H1 (cell line): ENCODE measurements at regions not wholly inside any gene's neighbourhood (a gene's known extent, or its start where the extent isn't known, plus 50 kb on each side); places are given as distances from the start of the nearest gene placed in this dataset.

Source experiments
- BCL11A ChIP-seq, 2 experiments: IDR thresholded peaks; one replicate each; pipeline ENCODE4 v1.6.1; 2011; ENCODE audit warnings: low read depth in 2 of 2, low read length in 2 of 2, mild to moderate bottlenecking in 2 of 2
- EZH2 ChIP-seq: fragments of 200-600 bp; sonication (generic); IDR thresholded peaks from 2 replicates; pipeline ENCODE4 v1.7.1; 2012; ENCODE audit warnings: low read depth, mild to moderate bottlenecking, moderate library complexity, low read length, inconsistent platforms; ENCODE audit not compliant: severe bottlenecking
- NANOG ChIP-seq: IDR thresholded peaks from 2 replicates; pipeline ENCODE4 v1.6.1; 2011; ENCODE audit warnings: low read length, low read depth, mild to moderate bottlenecking, inconsistent platforms; ENCODE audit not compliant: insufficient read depth, poor library complexity, severe bottlenecking
- POLR2A ChIP-seq, 2 experiments: IDR thresholded peaks; 1 replicate in 1 of 2; 2 replicates in 1 of 2; pipeline ENCODE4 v1.6.1; 2011; ENCODE audit warnings: low read depth in 2 of 2, low read length in 2 of 2, mild to moderate bottlenecking in 2 of 2; ENCODE audit errors: control extremely low read depth in 1 of 2
- RBBP5 ChIP-seq: IDR thresholded peaks from 2 replicates; pipeline ENCODE4 v1.7.1; 2012; ENCODE audit warnings: low read depth, mild to moderate bottlenecking, inconsistent platforms, low read length, moderate library complexity, borderline replicate concordance
- TEAD4 ChIP-seq: IDR thresholded peaks from 2 replicates; pipeline ENCODE4 v1.6.1; 2012; ENCODE audit warnings: low read depth, low read length, inconsistent platforms, mixed read lengths

DNA sequence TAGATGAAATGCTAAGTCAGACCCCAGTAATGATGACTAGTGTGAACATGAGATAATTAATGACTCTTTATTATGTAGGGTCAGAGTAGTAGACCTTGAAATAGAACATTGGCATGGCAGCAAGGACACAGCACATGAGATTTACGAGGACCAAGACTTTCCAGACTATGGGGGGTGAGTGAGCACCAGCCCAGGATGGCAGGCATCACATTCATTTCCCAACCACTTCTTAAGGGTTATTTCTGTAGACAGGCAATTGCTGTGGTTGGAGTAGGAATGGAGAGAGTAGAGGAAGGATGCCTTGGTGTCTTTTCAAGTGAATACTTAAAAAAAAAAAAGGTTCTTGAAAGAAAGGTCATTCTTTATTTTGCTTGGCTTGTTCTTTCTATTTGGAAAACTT is 189.4 kb upstream of the DYRK2 start (continued):
- TF ChIP-seq TEAD4 (no peak), POLR2A (IDR thresholded peaks at IDR 0.05; ENCODE audit: control extremely low read depth in 1 of 2, low read depth in 2 of 2, low read length in 2 of 2) (no peak), EZH2 (no peak), RBBP5 (no peak), BCL11A (IDR thresholded peaks at IDR 0.05; ENCODE audit: low read depth in 2 of 2, low read length in 2 of 2) (no peak), NANOG (no peak)
